Panc1 (cell line): ENCODE measurements at regions not wholly inside any gene's neighbourhood (a gene's known extent, or its start where the extent isn't known, plus 50 kb on each side); places are given as distances from the start of the nearest gene placed in this dataset.

Experiments
- ATAC-seq: fragments of 200-7000 bp; cut with Tn5 transposase; 2 replicates; pipeline ENCODE4 v1.9.1; 2020; ENCODE audit warnings: mild to moderate bottlenecking, moderate library complexity
- BruUV-seq: library from RNA; stranded (reverse); fragments of 400-500 nt; replicated peaks from 2 replicates; lab custom pipeline; 2021; lab: Mats Ljungman, UMichigan
- CTCF ChIA-PET: fragments of 300-600 bp; sonication (Branson Sonifier 250); formaldehyde crosslinking; loops from one replicate; lab custom pipeline; 2022; ENCODE audit warnings: antibody characterized with exemption; lab: Charles Lee
- POLR2A ChIA-PET: fragments of 300-600 bp; sonication (Branson Sonifier 250); formaldehyde crosslinking; loops from one replicate; lab custom pipeline; 2022; ENCODE audit warnings: antibody characterized with exemption; lab: Charles Lee
- DNase-seq: peaks from one replicate; pipeline ENCODE4 v3.0.0-alpha.2; 2010; ENCODE audit warnings: low read depth, low spot score
- H3K27ac ChIP-seq: 2 replicates; pipeline ENCODE4 v1.5.1; 2011; ENCODE audit warnings: mild to moderate bottlenecking, low read length, inconsistent platforms
- H3K27me3 ChIP-seq: fragments of 200-500 bp; sonication (Bioruptor generic); 2 replicates; pipeline ENCODE4 v1.6.0; 2014; ENCODE audit warnings: low read length, inconsistent platforms; ENCODE audit not compliant: control insufficient read depth, insufficient read depth
- H3K36me3 ChIP-seq: fragments of 200-500 bp; sonication (Bioruptor generic); 2 replicates; pipeline ENCODE4 v1.5.1; 2014; ENCODE audit warnings: inconsistent platforms, mild to moderate bottlenecking, low read length, moderate library complexity; ENCODE audit not compliant: control insufficient read depth, insufficient read depth
- H3K4me1 ChIP-seq: 2 replicates; pipeline ENCODE4 v1.5.1; 2011; ENCODE audit warnings: inconsistent platforms, mild to moderate bottlenecking, low read length, moderate library complexity; ENCODE audit not compliant: control insufficient read depth, insufficient read depth
- H3K4me3 ChIP-seq, 2 experiments: 2 replicates each; pipeline ENCODE4 v1.5.1; 2011 to 2012; ENCODE audit warnings: low read depth in 2 of 2, low read length in 2 of 2, mild to moderate bottlenecking in 2 of 2, inconsistent platforms in 1 of 2, moderate library complexity in 1 of 2
- H3K9me3 ChIP-seq: fragments of 200-500 bp; sonication (Bioruptor generic); 2 replicates; pipeline ENCODE4 v1.5.1; 2014; ENCODE audit warnings: low read depth, mild to moderate bottlenecking, inconsistent platforms, low read length, moderate library complexity; ENCODE audit not compliant: control insufficient read depth, insufficient read depth
- POLR2AphosphoS5 ChIP-seq: IDR thresholded peaks from 2 replicates; pipeline ENCODE4 v1.6.1; 2012; ENCODE audit warnings: mild to moderate bottlenecking, low read depth, low read length, moderate library complexity
- SIN3A ChIP-seq: IDR thresholded peaks from 2 replicates; pipeline ENCODE4 v1.6.1; 2012; ENCODE audit warnings: low read depth, mild to moderate bottlenecking, low read length, moderate library complexity, borderline replicate concordance; ENCODE audit not compliant: insufficient read depth
- TCF7L2 ChIP-seq: IDR thresholded peaks from 2 replicates; pipeline ENCODE4 v1.6.1; 2011; ENCODE audit warnings: mild to moderate bottlenecking, low read depth, low read length, inconsistent platforms
- in situ Hi-C: cut with HindIII; loops from 2 replicates; pipeline ENCODE4 v1.10.0; 2016; ENCODE audit warnings: low sequenced_read_pairs, low pct_unique_long_range_greater_than_20kb
- intact Hi-C: fragments of 100-400 bp; cut with micrococcal nuclease; formaldehyde crosslinking; loops from one replicate; pipeline ENCODE4 v1.10.0; 2022; ENCODE audit not compliant: unreplicated experiment
- TF ChIP-seq, protein P1 (sequence below), 2 experiments: IDR thresholded peaks; 2 replicates each; pipeline ENCODE4 v1.6.1; 2011 to 2012; ENCODE audit warnings: low read depth in 2 of 2, control low read depth in 1 of 2, low read length in 1 of 2, mild to moderate bottlenecking in 1 of 2, moderate library complexity in 1 of 2; ENCODE audit not compliant: insufficient read depth in 1 of 2
- TF ChIP-seq, protein P2 (sequence below): fragments of 450-650 bp; IDR thresholded peaks from 2 replicates; pipeline ENCODE4 v1.5.1; 2017; ENCODE audit warnings: mild to moderate bottlenecking

DNA sequence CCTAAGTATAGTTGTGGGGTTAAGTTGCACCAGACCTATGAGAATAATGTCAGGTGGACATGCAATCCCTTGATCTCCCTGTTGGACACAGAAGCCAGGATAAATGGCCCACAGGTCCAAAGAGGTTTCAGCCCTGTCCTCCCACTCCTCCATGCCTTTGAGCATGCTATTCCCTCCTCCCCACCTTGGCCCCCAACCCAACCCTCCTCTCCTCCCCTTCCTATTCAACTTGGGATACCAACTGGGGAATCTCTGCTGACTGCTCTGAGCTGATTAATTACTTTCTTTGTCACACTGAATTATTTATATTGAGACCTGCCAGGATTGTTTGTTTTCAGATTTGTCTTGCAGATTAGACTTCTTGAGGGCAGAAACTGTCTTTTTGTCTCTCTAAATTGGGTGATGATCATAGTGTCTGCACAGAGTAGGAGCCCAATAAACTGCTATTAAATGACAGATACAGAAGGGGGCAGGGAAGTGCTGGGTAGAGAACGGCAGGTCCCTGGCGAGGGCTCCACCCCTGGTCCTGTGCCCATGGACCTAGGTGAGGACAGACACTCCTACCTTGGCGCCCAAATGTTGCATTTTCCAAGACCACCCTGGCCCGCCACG lies 120.9 kb downstream of the UNC5CL start:
- intact Hi-C loops: no loop called here
- CTCF ChIA-PET: no interaction called here
- POLR2A ChIA-PET: interaction anchor here (0.6 kb wide), 1 partner anchor 185 kb away, joined by 3 read pairs; no protein-coding TSS in a partner anchor

DNA sequence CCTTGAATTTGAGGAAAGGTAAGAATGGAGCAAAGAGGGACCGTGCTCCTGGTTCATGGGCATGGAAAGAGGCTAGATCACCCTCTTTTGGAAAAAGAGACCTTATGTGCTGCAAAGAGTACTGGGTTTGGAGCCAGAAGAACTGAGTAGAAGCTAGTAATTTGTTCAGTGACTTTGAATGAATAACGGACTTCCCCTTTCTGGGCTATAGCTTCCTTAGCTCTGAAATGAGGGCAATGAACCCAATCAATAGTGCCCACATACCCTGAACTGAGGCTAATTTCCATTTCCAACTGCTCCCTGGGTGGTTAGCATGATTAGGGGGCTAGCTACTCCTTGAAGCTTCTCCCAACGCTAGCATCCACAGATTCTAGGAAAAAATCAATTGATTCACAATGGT lies 121.4 kb downstream of the UNC5CL start:
- CTCF ChIA-PET: no interaction called here
- no TSS peak for BruUV-seq

More for the DNA sequence above, 120.9 kb downstream of the UNC5CL start:
- Histone ChIP-seq H3K4me3 (no peak overlapping the region), H3K27ac (peak overlapping the region; percentile 73), H3K4me1 (peaks cover 11% of the 10 kb centered on the region), H3K36me3 (no peaks in the 10 kb centered on the region), H3K9me3 (no peaks in the 10 kb centered on the region), H3K27me3 (no peaks in the 10 kb centered on the region)
- in situ Hi-C loops: no loop called here
- TF ChIP-seq TCF7L2: no peak
- TF ChIP-seq SIN3A: no peak
- no peak for TF ChIP-seq POLR2AphosphoS5
- TF ChIP-seq, protein P1, sequence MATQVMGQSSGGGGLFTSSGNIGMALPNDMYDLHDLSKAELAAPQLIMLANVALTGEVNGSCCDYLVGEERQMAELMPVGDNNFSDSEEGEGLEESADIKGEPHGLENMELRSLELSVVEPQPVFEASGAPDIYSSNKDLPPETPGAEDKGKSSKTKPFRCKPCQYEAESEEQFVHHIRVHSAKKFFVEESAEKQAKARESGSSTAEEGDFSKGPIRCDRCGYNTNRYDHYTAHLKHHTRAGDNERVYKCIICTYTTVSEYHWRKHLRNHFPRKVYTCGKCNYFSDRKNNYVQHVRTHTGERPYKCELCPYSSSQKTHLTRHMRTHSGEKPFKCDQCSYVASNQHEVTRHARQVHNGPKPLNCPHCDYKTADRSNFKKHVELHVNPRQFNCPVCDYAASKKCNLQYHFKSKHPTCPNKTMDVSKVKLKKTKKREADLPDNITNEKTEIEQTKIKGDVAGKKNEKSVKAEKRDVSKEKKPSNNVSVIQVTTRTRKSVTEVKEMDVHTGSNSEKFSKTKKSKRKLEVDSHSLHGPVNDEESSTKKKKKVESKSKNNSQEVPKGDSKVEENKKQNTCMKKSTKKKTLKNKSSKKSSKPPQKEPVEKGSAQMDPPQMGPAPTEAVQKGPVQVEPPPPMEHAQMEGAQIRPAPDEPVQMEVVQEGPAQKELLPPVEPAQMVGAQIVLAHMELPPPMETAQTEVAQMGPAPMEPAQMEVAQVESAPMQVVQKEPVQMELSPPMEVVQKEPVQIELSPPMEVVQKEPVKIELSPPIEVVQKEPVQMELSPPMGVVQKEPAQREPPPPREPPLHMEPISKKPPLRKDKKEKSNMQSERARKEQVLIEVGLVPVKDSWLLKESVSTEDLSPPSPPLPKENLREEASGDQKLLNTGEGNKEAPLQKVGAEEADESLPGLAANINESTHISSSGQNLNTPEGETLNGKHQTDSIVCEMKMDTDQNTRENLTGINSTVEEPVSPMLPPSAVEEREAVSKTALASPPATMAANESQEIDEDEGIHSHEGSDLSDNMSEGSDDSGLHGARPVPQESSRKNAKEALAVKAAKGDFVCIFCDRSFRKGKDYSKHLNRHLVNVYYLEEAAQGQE (IDR thresholded peaks at IDR 0.05; ENCODE audit: insufficient read depth in 1 of 2, low read depth in 2 of 2, low read length in 1 of 2): no peak
- TF ChIP-seq, protein P2, sequence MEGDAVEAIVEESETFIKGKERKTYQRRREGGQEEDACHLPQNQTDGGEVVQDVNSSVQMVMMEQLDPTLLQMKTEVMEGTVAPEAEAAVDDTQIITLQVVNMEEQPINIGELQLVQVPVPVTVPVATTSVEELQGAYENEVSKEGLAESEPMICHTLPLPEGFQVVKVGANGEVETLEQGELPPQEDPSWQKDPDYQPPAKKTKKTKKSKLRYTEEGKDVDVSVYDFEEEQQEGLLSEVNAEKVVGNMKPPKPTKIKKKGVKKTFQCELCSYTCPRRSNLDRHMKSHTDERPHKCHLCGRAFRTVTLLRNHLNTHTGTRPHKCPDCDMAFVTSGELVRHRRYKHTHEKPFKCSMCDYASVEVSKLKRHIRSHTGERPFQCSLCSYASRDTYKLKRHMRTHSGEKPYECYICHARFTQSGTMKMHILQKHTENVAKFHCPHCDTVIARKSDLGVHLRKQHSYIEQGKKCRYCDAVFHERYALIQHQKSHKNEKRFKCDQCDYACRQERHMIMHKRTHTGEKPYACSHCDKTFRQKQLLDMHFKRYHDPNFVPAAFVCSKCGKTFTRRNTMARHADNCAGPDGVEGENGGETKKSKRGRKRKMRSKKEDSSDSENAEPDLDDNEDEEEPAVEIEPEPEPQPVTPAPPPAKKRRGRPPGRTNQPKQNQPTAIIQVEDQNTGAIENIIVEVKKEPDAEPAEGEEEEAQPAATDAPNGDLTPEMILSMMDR: no peak
- ATAC-seq (no peak), DNase-seq (no peak)
- no TSS peak for BruUV-seq

DNA sequence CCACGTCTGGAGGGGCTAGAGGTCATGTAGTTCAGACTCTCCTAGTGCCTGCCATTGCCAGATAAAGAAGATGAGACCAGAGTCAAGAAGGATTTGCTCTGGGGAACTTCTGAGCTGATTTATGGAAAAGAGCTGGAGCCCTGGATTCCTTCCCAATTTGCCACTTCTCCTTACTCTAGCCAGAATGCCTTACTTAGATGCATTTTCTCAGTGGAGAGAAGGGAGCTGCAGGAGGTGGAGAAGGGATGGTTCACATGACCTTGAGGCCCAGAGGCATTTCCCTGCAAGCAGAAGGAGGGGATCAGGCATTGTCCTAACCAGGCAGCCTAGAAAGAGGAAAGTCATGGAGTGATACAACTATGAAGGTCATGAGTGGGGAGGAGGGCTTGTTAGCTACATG lies 122.2 kb downstream of the UNC5CL start:
- ChIA-PET CTCF (no interaction called here), POLR2A (no interaction called here)
- in situ Hi-C loops (no loop called here), intact Hi-C loops (no loop called here)
- H3K36me3 ChIP-seq: no peaks in the 10 kb centered on the region
- no peak for DNase-seq
- no TSS peak for BruUV-seq
- ATAC-seq: no peak
- TF ChIP-seq, protein P2: no peak
- TF ChIP-seq SIN3A: no peak
- TF ChIP-seq, protein P1 (IDR thresholded peaks at IDR 0.05; ENCODE audit: insufficient read depth in 1 of 2, low read depth in 2 of 2, low read length in 1 of 2): no peak
- no peak for TF ChIP-seq TCF7L2
- TF ChIP-seq POLR2AphosphoS5: no peak
- peaks cover 12% of the 10 kb centered on the region for H3K4me1 ChIP-seq
- H3K4me3 ChIP-seq: no peak overlapping the region
- no peaks in the 10 kb centered on the region for H3K9me3 ChIP-seq
- H3K27me3 ChIP-seq: no peaks in the 10 kb centered on the region
- peak overlapping the region; percentile 78 for H3K27ac ChIP-seq

More for the DNA sequence above, 121.4 kb downstream of the UNC5CL start:
- H3K27me3 ChIP-seq: no peaks in the 10 kb centered on the region
- no peaks in the 10 kb centered on the region for H3K9me3 ChIP-seq
- no peaks in the 10 kb centered on the region for H3K36me3 ChIP-seq
- ATAC-seq (no peak), DNase-seq (no peak)
- H3K4me1 ChIP-seq: peaks cover 12% of the 10 kb centered on the region
- peak overlapping the region; percentile 67; the same call in 1 of the 2 replicates for H3K27ac ChIP-seq
- no peak for TF ChIP-seq SIN3A
- TF ChIP-seq POLR2AphosphoS5: no peak
- in situ Hi-C loops: no loop called here
- H3K4me3 ChIP-seq: no peak overlapping the region
- intact Hi-C loops: no loop called here
- POLR2A ChIA-PET: interaction anchor here (0.6 kb wide), 1 partner anchor 185 kb away, joined by 3 read pairs; no protein-coding TSS in a partner anchor
